GM23248 (cell line): ENCODE measurements at regions not wholly inside any gene's neighbourhood (a gene's known extent, or its start where the extent isn't known, plus 50 kb on each side); places are given as distances from the start of the nearest gene placed in this dataset.
"Not testable (repeated sequence)": the region's sequence is repeated elsewhere in the genome, so short reads cannot be mapped to it uniquely, and the experiment has no call there.

ENCODE experiments used
- DNase-seq: peaks from one replicate; pipeline ENCODE4 v3.0.0-alpha.2; 2015
- H2AFZ ChIP-seq: fragments of 200-600 bp; sonication (generic); 2 replicates; pipeline ENCODE4 v1.6.1; 2016; ENCODE audit warnings: antibody characterized with exemption
- H3F3A ChIP-seq: fragments of 200-600 bp; sonication (generic); 2 replicates; pipeline ENCODE4 v1.6.1; 2016; ENCODE audit warnings: mild to moderate bottlenecking, antibody characterized with exemption, mixed run types; ENCODE audit not compliant: insufficient read depth
- H3K27ac ChIP-seq: fragments of 200-600 bp; sonication (generic); 2 replicates; pipeline ENCODE4 v1.5.1; 2016; ENCODE audit warnings: mild to moderate bottlenecking
- H3K27me3 ChIP-seq: fragments of 200-600 bp; sonication (generic); replicated peaks from 2 replicates; pipeline ENCODE4 v1.6.1; 2016; ENCODE audit warnings: mild to moderate bottlenecking; ENCODE audit not compliant: insufficient read depth
- H3K36me3 ChIP-seq: fragments of 200-600 bp; sonication (generic); 2 replicates; pipeline ENCODE4 v1.6.1; 2016; ENCODE audit warnings: low read depth, mild to moderate bottlenecking
- H3K4me1 ChIP-seq: fragments of 200-600 bp; sonication (generic); 2 replicates; pipeline ENCODE4 v1.6.1; 2016; ENCODE audit warnings: mild to moderate bottlenecking; ENCODE audit not compliant: insufficient read depth
- H3K4me2 ChIP-seq: fragments of 200-600 bp; sonication (generic); one replicate; pipeline ENCODE4 v1.6.1; 2016; ENCODE audit warnings: mild to moderate bottlenecking; ENCODE audit not compliant: unreplicated experiment
- H3K4me3 ChIP-seq: fragments of 200-600 bp; sonication (generic); 2 replicates; pipeline ENCODE4 v1.5.1; 2016; ENCODE audit warnings: mild to moderate bottlenecking
- H3K79me2 ChIP-seq: fragments of 200-600 bp; sonication (generic); 2 replicates; pipeline ENCODE4 v1.6.1; 2016; ENCODE audit warnings: mild to moderate bottlenecking; ENCODE audit not compliant: insufficient read depth
- H3K9ac ChIP-seq: fragments of 200-600 bp; sonication (generic); 2 replicates; pipeline ENCODE4 v1.6.1; 2016; ENCODE audit warnings: mild to moderate bottlenecking
- H3K9me2 ChIP-seq: fragments of 200-600 bp; sonication (generic); 2 replicates; pipeline ENCODE4 v1.6.1; 2016; ENCODE audit warnings: mixed run types, mild to moderate bottlenecking, moderate library complexity; ENCODE audit not compliant: insufficient read depth
- H3K9me3 ChIP-seq: fragments of 200-600 bp; sonication (generic); one replicate; pipeline ENCODE4 v1.6.1; 2017; ENCODE audit warnings: low read depth
- H4K20me1 ChIP-seq: fragments of 200-600 bp; sonication (generic); 2 replicates; pipeline ENCODE4 v1.6.0; 2016; ENCODE audit not compliant: insufficient read depth
- EZH2 ChIP-seq: fragments of 200-600 bp; sonication (generic); IDR thresholded peaks from 2 replicates; pipeline ENCODE4 v1.6.1; 2018; ENCODE audit warnings: antibody characterized with exemption, mild to moderate bottlenecking; ENCODE audit not compliant: insufficient read depth, poor library complexity, severe bottlenecking
- EZH2phosphoT487 ChIP-seq: fragments of 200-600 bp; sonication (generic); IDR thresholded peaks from 2 replicates; pipeline ENCODE4 v1.6.1; 2018; ENCODE audit warnings: antibody characterized with exemption, moderate library complexity, mild to moderate bottlenecking, low read depth; ENCODE audit not compliant: insufficient read depth
- WGBS, 2 experiments: methylation state at CpG; one replicate each; pipeline ENCODE4 v1.1.6; 2015 to 2017; ENCODE audit warnings: low lambda C conversion rate in 2 of 2, low coverage in 1 of 2; ENCODE audit errors: missing lambda C conversion rate in 2 of 2; 5-methylcytosine and 5-hydroxymethylcytosine counted together
- in situ Hi-C: fragments of 300-500 bp; cut with MboI; formaldehyde crosslinking; loops from 2 replicates; pipeline ENCODE4 v1.15.0; 2020

- H3K9me3 ChIP-seq, H3K27ac ChIP-seq, H3F3A ChIP-seq, H3K4me2 ChIP-seq, H4K20me1 ChIP-seq, H3K4me1 ChIP-seq, H3K79me2 ChIP-seq, H3K9ac ChIP-seq, H3K36me3 ChIP-seq, H3K4me3 ChIP-seq, H3K27me3 ChIP-seq, in situ Hi-C loops, H2AFZ ChIP-seq, DNase-seq, H3K9me2 ChIP-seq: not testable (repeated sequence)
- 84 to 87% methylated on average over 3 of the region's 3 CpGs for WGBS, 2 experiments
These were observed 50.5 kb upstream of the MED13L start for GRCh38 chr12:116327992-116328391.

DNA sequence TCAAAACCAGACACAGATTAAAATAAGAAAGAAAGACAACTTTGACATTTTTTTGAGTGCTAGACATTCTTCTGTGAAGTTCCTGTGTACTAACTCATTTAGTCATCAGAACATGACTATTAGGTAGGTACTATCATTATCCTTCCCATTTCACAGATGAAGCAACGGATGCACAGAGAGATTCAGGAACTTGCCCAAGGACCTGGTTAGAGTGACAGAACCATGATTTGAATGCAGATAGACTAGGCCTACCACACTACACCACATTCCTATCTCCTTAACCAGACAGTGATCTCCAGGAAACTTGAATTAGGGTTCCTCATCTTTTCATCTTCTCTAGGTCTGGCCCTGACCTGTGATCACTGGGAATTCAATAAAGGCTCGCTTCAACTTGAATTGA, 54.4 kb upstream of the MED13L start:
- Histone ChIP-seq H3K36me3 (no peaks in the 10 kb centered on the region), H3K79me2 (no peaks in the 10 kb centered on the region), H2AFZ (no peak overlapping the region), H3K27me3 (no peaks in the 10 kb centered on the region), H3K4me3 (no peak overlapping the region), H3K27ac (no peak overlapping the region), H3F3A (no peaks in the 10 kb centered on the region), H3K9me3 (no peaks in the 10 kb centered on the region), H4K20me1 (no peaks in the 10 kb centered on the region), H3K9ac (no peak overlapping the region), H3K9me2 (no peaks in the 10 kb centered on the region), H3K4me2 (no peak overlapping the region), H3K4me1 (no peaks in the 10 kb centered on the region)
- TF ChIP-seq EZH2 (no peak), EZH2phosphoT487 (no peak)
- no peak for DNase-seq
- in situ Hi-C loops: no loop called here
- 93 to 94% methylated on average over 2 of the region's 2 CpGs for WGBS, 2 experiments

DNA sequence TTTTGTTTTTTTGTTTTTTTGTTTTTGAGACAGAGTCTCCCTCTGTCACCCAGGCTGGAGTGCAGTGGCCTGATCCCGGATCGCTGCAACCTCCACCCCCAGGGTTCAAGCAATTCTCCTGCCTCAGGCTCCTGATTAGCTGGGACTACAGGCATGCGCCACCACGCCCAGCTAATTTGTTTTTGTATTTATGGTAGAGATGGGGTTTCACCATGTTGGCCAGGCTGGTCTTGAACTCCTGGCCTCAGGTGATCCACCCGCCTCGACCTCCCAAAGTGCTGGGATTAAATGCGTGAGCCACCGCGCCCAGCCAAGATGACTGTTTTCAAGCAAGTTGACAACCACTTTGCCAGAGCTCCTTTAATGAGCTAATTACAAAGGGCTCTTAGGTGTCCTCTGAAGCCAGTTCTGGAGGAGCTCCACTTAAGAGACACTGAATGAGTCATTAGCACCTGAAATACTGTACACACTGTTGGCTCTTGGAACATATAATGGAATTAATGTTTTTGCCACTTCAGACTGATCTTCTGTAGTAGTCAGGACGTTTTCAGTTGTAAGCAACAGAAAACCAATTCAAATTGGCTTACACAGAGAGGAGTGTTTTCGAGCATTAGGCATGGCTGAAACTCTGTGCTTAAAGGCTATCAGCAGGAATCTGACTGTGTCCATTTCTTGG, 55.4 kb upstream of the MED13L start:
- Histone ChIP-seq H3K4me2 (no peak overlapping the region), H3K9me3 (no peaks in the 10 kb centered on the region), H2AFZ (no peak overlapping the region), H3K9me2 (no peaks in the 10 kb centered on the region), H4K20me1 (no peaks in the 10 kb centered on the region), H3K4me3 (no peak overlapping the region), H3K27me3 (no peaks in the 10 kb centered on the region), H3K27ac (no peak overlapping the region), H3K36me3 (no peaks in the 10 kb centered on the region), H3K79me2 (no peaks in the 10 kb centered on the region), H3F3A (no peaks in the 10 kb centered on the region), H3K4me1 (no peaks in the 10 kb centered on the region), H3K9ac (no peak overlapping the region)
- no peak for TF ChIP-seq EZH2phosphoT487
- TF ChIP-seq EZH2: no peak
- in situ Hi-C loops: no loop called here
- DNase-seq: no peak
- 86 to 88% methylated on average over 11 of the region's 11 CpGs for WGBS, 2 experiments

GRCh38 chr12:116333402-116333801, 55.9 kb upstream of the MED13L start:
- H3K9ac ChIP-seq: no peak overlapping the region
- H3K4me3 ChIP-seq: no peak overlapping the region
- no peaks in the 10 kb centered on the region for H3K9me2 ChIP-seq
- WGBS, 2 experiments: 55 to 56% methylated on average over 5 of the region's 5 CpGs
- in situ Hi-C loops: no loop called here
- H3K27ac ChIP-seq: no peak overlapping the region
- no peaks in the 10 kb centered on the region for H3K27me3 ChIP-seq
- no peak overlapping the region for H2AFZ ChIP-seq
- no peaks in the 10 kb centered on the region for H3F3A ChIP-seq
- DNase-seq: no peak
- H3K4me1 ChIP-seq: no peaks in the 10 kb centered on the region
- H3K4me2 ChIP-seq: no peak overlapping the region
- H3K79me2 ChIP-seq: no peaks in the 10 kb centered on the region
- H3K9me3 ChIP-seq: no peaks in the 10 kb centered on the region
- no peak for TF ChIP-seq EZH2phosphoT487
- no peak for TF ChIP-seq EZH2
- H3K36me3 ChIP-seq: no peaks in the 10 kb centered on the region
- no peaks in the 10 kb centered on the region for H4K20me1 ChIP-seq

- TF ChIP-seq EZH2 (no peak), EZH2phosphoT487 (no peak)
- Histone ChIP-seq H3K4me2 (no peak overlapping the region), H3K4me1 (peaks cover 11% of the 10 kb centered on the region), H3K9ac (no peak overlapping the region), H3K27me3 (no peaks in the 10 kb centered on the region), H3F3A (peaks cover 18% of the 10 kb centered on the region), H3K79me2 (no peaks in the 10 kb centered on the region), H3K4me3 (no peak overlapping the region), H3K9me3 (no peaks in the 10 kb centered on the region), H4K20me1 (no peaks in the 10 kb centered on the region), H3K9me2 (no peaks in the 10 kb centered on the region), H2AFZ (no peak overlapping the region), H3K27ac (no peak overlapping the region), H3K36me3 (no peaks in the 10 kb centered on the region)
- peak; percentile 72 for DNase-seq
- in situ Hi-C loops: no loop called here
- 74 to 76% methylated on average over 11 of the region's 11 CpGs for WGBS, 2 experiments
These were observed 59.1 kb upstream of the MED13L start for GRCh38 chr12:116336542-116337065.
